ENCODE measurements at regions not wholly inside any gene's neighbourhood (a gene's known extent, or its start where the extent isn't known, plus 50 kb on each side); places are given as distances from the start of the nearest gene placed in this dataset.
"Not testable (repeated sequence)": the region's sequence is repeated elsewhere in the genome, so short reads cannot be mapped to it uniquely, and the experiment has no call there.

- H3K27me3 ChIP-seq; H3K4me1 ChIP-seq; H3K36me3 ChIP-seq; H3K27ac ChIP-seq; H3K9me3 ChIP-seq; H3K4me3 ChIP-seq; DNase-seq (ENCODE audit: extremely low spot score in 2 of 2); intact Hi-C loops (cut with DNase I): not testable (repeated sequence)
Observed at GRCh38 chr2:87539151-87539943, 208.5 kb upstream of the PLGLB2 start.

GRCh38 chr2:87540242-87540641 is 207.6 kb upstream of the PLGLB2 start:
- DNase-seq (ENCODE audit: extremely low spot score in 2 of 2); H3K27ac ChIP-seq; H3K4me3 ChIP-seq; H3K4me1 ChIP-seq; H3K36me3 ChIP-seq; intact Hi-C loops (cut with DNase I); H3K9me3 ChIP-seq; H3K27me3 ChIP-seq: not testable (repeated sequence)

GRCh38 chr2:87542599-87543174 is 205.2 kb upstream of the PLGLB2 start:
- H3K36me3 ChIP-seq; H3K4me1 ChIP-seq; H3K27ac ChIP-seq; H3K4me3 ChIP-seq; H3K27me3 ChIP-seq; H3K9me3 ChIP-seq; intact Hi-C loops (cut with DNase I): not testable (repeated sequence)
- DNase-seq (ENCODE audit: extremely low spot score in 2 of 2): peak in 1 of 2 donors; percentile 34

- DNase-seq (ENCODE audit: extremely low spot score in 2 of 2); H3K27me3 ChIP-seq; H3K9me3 ChIP-seq; H3K4me3 ChIP-seq; H3K4me1 ChIP-seq; intact Hi-C loops (cut with DNase I); H3K27ac ChIP-seq; H3K36me3 ChIP-seq: not testable (repeated sequence)
Observed at GRCh38 chr2:87543797-87544196, 204.1 kb upstream of the PLGLB2 start.

- not testable (repeated sequence) for H3K36me3 ChIP-seq; DNase-seq (ENCODE audit: extremely low spot score in 2 of 2)
Observed at GRCh38 chr2:87547106-87547505, 200.8 kb upstream of the PLGLB2 start.

GRCh38 chr2:87547966-87548365 is 199.9 kb upstream of the PLGLB2 start:
- DNase-seq (ENCODE audit: extremely low spot score in 2 of 2); intact Hi-C loops (cut with DNase I); H3K4me3 ChIP-seq; H3K27ac ChIP-seq; H3K36me3 ChIP-seq; H3K27me3 ChIP-seq; H3K4me1 ChIP-seq; H3K9me3 ChIP-seq: not testable (repeated sequence)

More at GRCh38 chr2:87547106-87547505, 200.8 kb upstream of the PLGLB2 start:
- H3K27me3 ChIP-seq; H3K27ac ChIP-seq; H3K4me3 ChIP-seq; H3K4me1 ChIP-seq; intact Hi-C loops (cut with DNase I); H3K9me3 ChIP-seq: not testable (repeated sequence)

- intact Hi-C loops (cut with DNase I); DNase-seq (ENCODE audit: extremely low spot score in 2 of 2); H3K4me1 ChIP-seq; H3K27ac ChIP-seq; H3K9me3 ChIP-seq; H3K27me3 ChIP-seq; H3K36me3 ChIP-seq; H3K4me3 ChIP-seq: not testable (repeated sequence)
Observed at GRCh38 chr2:87548681-87549536, 199.0 kb upstream of the PLGLB2 start.

- H3K36me3 ChIP-seq; H3K27me3 ChIP-seq; H3K4me3 ChIP-seq; H3K27ac ChIP-seq; DNase-seq (ENCODE audit: extremely low spot score in 2 of 2); H3K9me3 ChIP-seq; H3K4me1 ChIP-seq; intact Hi-C loops (cut with DNase I): not testable (repeated sequence)
Observed at GRCh38 chr2:87549561-87550202, 198.2 kb upstream of the PLGLB2 start.

GRCh38 chr2:87554678-87555077 is 193.2 kb upstream of the PLGLB2 start:
- DNase-seq (ENCODE audit: extremely low spot score in 2 of 2); H3K27me3 ChIP-seq; H3K36me3 ChIP-seq; intact Hi-C loops (cut with DNase I); H3K4me3 ChIP-seq; H3K4me1 ChIP-seq; H3K27ac ChIP-seq; H3K9me3 ChIP-seq: not testable (repeated sequence)

- DNase-seq (ENCODE audit: extremely low spot score in 2 of 2); H3K27ac ChIP-seq; intact Hi-C loops (cut with DNase I); H3K4me3 ChIP-seq; H3K27me3 ChIP-seq; H3K4me1 ChIP-seq; H3K36me3 ChIP-seq; H3K9me3 ChIP-seq: not testable (repeated sequence)
Observed at GRCh38 chr2:87555082-87555481, 192.8 kb upstream of the PLGLB2 start.

- DNase-seq (ENCODE audit: extremely low spot score in 2 of 2); H3K27me3 ChIP-seq; H3K27ac ChIP-seq; intact Hi-C loops (cut with DNase I); H3K9me3 ChIP-seq; H3K4me1 ChIP-seq; H3K4me3 ChIP-seq; H3K36me3 ChIP-seq: not testable (repeated sequence)
Observed at GRCh38 chr2:87559001-87559400, 188.9 kb upstream of the PLGLB2 start.

GRCh38 chr2:87559735-87560134 is 188.2 kb upstream of the PLGLB2 start:
- H3K4me1 ChIP-seq; intact Hi-C loops (cut with DNase I); DNase-seq (ENCODE audit: extremely low spot score in 2 of 2); H3K27ac ChIP-seq; H3K27me3 ChIP-seq; H3K36me3 ChIP-seq; H3K4me3 ChIP-seq; H3K9me3 ChIP-seq: not testable (repeated sequence)

- H3K4me1 ChIP-seq; H3K36me3 ChIP-seq; H3K27me3 ChIP-seq; H3K4me3 ChIP-seq; H3K27ac ChIP-seq; intact Hi-C loops (cut with DNase I); DNase-seq (ENCODE audit: extremely low spot score in 2 of 2); H3K9me3 ChIP-seq: not testable (repeated sequence)
Observed at GRCh38 chr2:87565116-87565515, 182.8 kb upstream of the PLGLB2 start.
